ENCODE measurements at regions not wholly inside any gene's neighbourhood (a gene's known extent, or its start where the extent isn't known, plus 50 kb on each side); places are given as distances from the start of the nearest gene placed in this dataset.

DNA sequence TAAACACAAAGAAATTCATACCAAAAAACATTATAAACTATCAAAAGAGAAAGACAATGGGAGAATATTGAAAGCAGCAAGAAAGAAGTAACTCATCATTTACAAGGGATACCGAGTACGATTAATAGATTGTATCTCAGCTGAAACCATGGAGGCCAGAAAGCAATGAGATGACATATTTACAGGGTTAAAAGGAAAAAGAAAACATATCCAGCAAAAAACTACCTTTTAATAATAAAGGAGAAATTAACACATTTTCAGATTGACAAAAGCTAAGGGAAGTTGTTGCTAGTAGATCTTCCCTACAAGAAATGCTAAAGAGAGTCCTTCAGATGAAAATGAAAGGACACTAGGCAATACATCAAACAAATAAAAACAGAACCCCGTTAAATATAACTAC is 364.8 kb upstream of the TNC start:
- no peak for TF ChIP-seq RFX5 (IDR thresholded peaks at IDR 0.05; ENCODE audit: low read length)
- TF ChIP-seq, protein P1, sequence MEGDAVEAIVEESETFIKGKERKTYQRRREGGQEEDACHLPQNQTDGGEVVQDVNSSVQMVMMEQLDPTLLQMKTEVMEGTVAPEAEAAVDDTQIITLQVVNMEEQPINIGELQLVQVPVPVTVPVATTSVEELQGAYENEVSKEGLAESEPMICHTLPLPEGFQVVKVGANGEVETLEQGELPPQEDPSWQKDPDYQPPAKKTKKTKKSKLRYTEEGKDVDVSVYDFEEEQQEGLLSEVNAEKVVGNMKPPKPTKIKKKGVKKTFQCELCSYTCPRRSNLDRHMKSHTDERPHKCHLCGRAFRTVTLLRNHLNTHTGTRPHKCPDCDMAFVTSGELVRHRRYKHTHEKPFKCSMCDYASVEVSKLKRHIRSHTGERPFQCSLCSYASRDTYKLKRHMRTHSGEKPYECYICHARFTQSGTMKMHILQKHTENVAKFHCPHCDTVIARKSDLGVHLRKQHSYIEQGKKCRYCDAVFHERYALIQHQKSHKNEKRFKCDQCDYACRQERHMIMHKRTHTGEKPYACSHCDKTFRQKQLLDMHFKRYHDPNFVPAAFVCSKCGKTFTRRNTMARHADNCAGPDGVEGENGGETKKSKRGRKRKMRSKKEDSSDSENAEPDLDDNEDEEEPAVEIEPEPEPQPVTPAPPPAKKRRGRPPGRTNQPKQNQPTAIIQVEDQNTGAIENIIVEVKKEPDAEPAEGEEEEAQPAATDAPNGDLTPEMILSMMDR (IDR thresholded peaks at IDR 0.05) = no peak
- no peak for TF ChIP-seq RAD21 (IDR thresholded peaks at IDR 0.05; ENCODE audit: low read length)
- no peak for TF ChIP-seq EP300 (IDR thresholded peaks at IDR 0.05; ENCODE audit: borderline replicate concordance in 1 of 2, low read depth in 1 of 2, low read length in 1 of 2)
- TF ChIP-seq POLR2AphosphoS5 (IDR thresholded peaks at IDR 0.05; ENCODE audit: low read depth, low read length) = no peak
- TF ChIP-seq GABPA (IDR thresholded peaks at IDR 0.05; ENCODE audit: low read depth) = no peak
- no peak for TF ChIP-seq CHD2 (IDR thresholded peaks at IDR 0.05; ENCODE audit: low read length, partially characterized antibody)
- TF ChIP-seq RCOR1 (IDR thresholded peaks at IDR 0.05; ENCODE audit: low read length) = no peak

Data from SK-N-SH (cell line).